ENCODE measurements at regions not wholly inside any gene's neighbourhood (a gene's known extent, or its start where the extent isn't known, plus 50 kb on each side); places are given as distances from the start of the nearest gene placed in this dataset.

DNA sequence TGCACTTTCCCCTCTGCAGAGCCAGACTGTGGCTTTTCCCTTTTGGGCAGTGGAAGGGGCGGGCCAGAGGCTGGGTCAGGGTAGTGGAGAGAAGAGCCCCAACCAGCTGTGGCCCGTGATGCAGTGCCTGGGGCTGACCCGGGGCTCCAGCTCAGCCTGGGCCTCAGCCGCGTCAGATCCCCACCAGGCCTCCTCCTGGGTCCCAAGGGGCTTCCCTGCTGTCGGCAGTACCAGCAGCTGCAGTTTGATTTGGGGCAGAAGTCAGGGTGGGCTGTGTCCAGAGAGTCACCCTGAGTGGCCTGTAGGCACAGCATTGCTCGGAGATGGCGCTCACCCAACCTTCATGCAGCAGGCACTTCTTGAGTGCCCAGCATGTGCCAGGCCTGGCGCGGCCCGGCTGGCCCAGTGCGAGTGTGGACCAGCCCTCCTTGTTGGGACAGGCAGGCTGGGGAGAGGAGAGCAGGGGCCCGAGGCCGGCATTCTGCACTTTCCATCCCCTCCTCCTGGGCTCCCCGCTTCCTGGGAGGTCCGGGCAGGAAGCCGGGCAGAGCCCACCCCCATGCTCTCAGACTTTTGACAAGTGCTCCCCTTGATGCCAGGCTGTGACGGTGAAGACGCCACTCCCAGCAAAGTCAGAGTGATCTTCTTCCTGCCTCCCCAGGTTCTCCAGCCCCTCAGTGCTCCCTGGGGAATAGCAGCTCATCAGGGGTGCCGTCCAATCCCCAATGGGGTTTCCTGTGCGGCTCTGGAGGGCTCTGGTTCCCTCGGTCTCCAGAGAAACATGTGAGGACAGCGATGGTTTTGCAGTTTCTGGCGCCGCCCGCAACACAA lies 88.3 kb upstream of the COL5A1 start:
- no peak for TF ChIP-seq TBP (IDR thresholded peaks at IDR 0.05; ENCODE audit: low read depth, low read length)
- TF ChIP-seq YY1 (IDR thresholded peaks at IDR 0.05; ENCODE audit: low read depth, low read length), result no peak
